HL-60 (cell line): ENCODE measurements at regions not wholly inside any gene's neighbourhood (a gene's known extent, or its start where the extent isn't known, plus 50 kb on each side); places are given as distances from the start of the nearest gene placed in this dataset.

Experiments used
- DNase-seq, 2 experiments: peaks; one replicate each; pipeline ENCODE4 v3.0.0-alpha.2; 2010 to 2020; ENCODE audit warnings: low read depth in 1 of 2, low spot score in 1 of 2
- H3K27ac ChIP-seq: fragments of 250-450 bp; sonication (Bioruptor Pico); replicated peaks from 2 replicates; pipeline ENCODE4 v1.5.1; 2020; ENCODE audit warnings: mild to moderate bottlenecking, moderate library complexity
- H3K27me3 ChIP-seq: fragments of 250-450 bp; sonication (Bioruptor Pico); 2 replicates; pipeline ENCODE4 v1.5.1; 2021; ENCODE audit warnings: mild to moderate bottlenecking, moderate library complexity; ENCODE audit not compliant: insufficient read depth, poor library complexity, severe bottlenecking
- H3K4me3 ChIP-seq: replicated peaks from 2 replicates; pipeline ENCODE4 v1.5.1; 2011; ENCODE audit warnings: mild to moderate bottlenecking, control low read depth, low read length; ENCODE audit not compliant: insufficient read depth
- GABPA ChIP-seq: IDR thresholded peaks from 2 replicates; pipeline ENCODE4 v1.6.1; 2012; ENCODE audit warnings: low read depth
- POLR2AphosphoS5 ChIP-seq: IDR thresholded peaks from 2 replicates; pipeline ENCODE4 v1.6.1; 2012; ENCODE audit warnings: low read depth
- SPI1 ChIP-seq: IDR thresholded peaks from 2 replicates; pipeline ENCODE4 v1.6.1; 2012; ENCODE audit warnings: low read depth, mild to moderate bottlenecking, borderline replicate concordance
- TF ChIP-seq, protein P1 (sequence below): IDR thresholded peaks from 2 replicates; pipeline ENCODE4 v1.6.1; 2012; ENCODE audit warnings: low read depth; ENCODE audit not compliant: insufficient replicate concordance
- TF ChIP-seq, protein P2 (sequence below): IDR thresholded peaks from one replicate; pipeline ENCODE4 v1.5.1; 2011; ENCODE audit warnings: low read length, control low read depth, inconsistent platforms; ENCODE audit not compliant: insufficient read depth

DNA sequence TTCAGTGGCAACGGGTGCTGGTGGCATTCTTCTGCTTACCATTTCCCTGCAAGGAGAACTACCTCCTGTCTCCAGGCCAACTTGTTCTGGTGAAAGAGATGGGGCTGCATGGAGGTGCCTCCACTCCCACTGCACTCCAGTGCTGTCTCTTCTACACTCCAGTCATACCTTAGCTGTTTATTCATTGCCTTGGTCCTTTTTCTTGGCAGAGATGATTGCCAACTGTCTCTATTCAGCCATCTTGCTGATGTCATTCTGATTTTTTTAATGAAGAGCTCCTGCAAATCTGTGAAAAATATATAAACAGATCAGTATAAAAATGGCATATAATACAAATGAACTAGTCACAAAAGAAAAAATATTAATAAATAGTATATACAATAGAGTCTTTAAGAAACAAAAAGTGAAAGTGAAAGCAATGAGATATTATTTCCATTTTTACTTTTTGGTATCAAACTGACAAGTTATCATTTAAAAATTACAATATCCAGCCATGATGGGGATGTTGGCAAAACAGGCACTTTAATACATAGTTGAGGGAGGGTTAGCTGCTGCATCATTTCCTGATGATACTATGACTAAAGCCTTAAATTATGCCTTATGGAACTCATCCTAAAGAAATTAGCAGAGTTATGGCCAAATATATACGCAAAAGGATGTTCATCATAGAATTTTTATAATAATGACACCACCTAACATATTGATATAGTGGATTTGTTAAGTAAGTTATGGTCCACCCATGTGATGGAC lies 109.4 kb downstream of the CARTPT start:
- H3K27ac ChIP-seq, result no peak overlapping the region
- TF ChIP-seq, protein P1, sequence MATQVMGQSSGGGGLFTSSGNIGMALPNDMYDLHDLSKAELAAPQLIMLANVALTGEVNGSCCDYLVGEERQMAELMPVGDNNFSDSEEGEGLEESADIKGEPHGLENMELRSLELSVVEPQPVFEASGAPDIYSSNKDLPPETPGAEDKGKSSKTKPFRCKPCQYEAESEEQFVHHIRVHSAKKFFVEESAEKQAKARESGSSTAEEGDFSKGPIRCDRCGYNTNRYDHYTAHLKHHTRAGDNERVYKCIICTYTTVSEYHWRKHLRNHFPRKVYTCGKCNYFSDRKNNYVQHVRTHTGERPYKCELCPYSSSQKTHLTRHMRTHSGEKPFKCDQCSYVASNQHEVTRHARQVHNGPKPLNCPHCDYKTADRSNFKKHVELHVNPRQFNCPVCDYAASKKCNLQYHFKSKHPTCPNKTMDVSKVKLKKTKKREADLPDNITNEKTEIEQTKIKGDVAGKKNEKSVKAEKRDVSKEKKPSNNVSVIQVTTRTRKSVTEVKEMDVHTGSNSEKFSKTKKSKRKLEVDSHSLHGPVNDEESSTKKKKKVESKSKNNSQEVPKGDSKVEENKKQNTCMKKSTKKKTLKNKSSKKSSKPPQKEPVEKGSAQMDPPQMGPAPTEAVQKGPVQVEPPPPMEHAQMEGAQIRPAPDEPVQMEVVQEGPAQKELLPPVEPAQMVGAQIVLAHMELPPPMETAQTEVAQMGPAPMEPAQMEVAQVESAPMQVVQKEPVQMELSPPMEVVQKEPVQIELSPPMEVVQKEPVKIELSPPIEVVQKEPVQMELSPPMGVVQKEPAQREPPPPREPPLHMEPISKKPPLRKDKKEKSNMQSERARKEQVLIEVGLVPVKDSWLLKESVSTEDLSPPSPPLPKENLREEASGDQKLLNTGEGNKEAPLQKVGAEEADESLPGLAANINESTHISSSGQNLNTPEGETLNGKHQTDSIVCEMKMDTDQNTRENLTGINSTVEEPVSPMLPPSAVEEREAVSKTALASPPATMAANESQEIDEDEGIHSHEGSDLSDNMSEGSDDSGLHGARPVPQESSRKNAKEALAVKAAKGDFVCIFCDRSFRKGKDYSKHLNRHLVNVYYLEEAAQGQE, result no peak
- TF ChIP-seq SPI1 (no peak), POLR2AphosphoS5 (no peak), GABPA (no peak)
- TF ChIP-seq, protein P2, sequence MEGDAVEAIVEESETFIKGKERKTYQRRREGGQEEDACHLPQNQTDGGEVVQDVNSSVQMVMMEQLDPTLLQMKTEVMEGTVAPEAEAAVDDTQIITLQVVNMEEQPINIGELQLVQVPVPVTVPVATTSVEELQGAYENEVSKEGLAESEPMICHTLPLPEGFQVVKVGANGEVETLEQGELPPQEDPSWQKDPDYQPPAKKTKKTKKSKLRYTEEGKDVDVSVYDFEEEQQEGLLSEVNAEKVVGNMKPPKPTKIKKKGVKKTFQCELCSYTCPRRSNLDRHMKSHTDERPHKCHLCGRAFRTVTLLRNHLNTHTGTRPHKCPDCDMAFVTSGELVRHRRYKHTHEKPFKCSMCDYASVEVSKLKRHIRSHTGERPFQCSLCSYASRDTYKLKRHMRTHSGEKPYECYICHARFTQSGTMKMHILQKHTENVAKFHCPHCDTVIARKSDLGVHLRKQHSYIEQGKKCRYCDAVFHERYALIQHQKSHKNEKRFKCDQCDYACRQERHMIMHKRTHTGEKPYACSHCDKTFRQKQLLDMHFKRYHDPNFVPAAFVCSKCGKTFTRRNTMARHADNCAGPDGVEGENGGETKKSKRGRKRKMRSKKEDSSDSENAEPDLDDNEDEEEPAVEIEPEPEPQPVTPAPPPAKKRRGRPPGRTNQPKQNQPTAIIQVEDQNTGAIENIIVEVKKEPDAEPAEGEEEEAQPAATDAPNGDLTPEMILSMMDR, result no peak
- no peak for DNase-seq
- no peaks in the 10 kb centered on the region for H3K27me3 ChIP-seq
- H3K4me3 ChIP-seq, result no peak overlapping the region

DNA sequence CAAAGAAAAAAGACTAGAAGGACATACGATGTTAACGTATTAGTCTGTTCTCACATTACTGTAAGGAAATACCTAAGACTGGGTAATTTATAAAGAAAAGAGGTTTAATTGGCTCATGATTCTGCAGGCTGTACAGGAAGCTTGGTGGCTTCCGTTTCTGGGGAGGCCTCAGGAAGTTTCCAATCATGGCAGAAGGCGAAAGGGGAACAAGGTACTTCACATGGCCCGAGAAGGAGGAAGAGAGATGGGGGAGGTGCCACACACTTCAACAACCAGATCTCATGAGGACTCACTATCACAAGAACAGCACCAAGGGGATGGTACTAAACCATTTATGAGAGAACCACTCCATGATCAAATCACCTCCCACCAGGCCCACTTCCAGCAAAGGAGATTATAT lies 110.1 kb downstream of the CARTPT start:
- peak; percentile 50 to 52 for DNase-seq
- no peak for TF ChIP-seq SPI1
- TF ChIP-seq, protein P1, result no peak
- no peak for TF ChIP-seq POLR2AphosphoS5
- TF ChIP-seq GABPA, result no peak
- TF ChIP-seq, protein P2, result no peak
- H3K27me3 ChIP-seq, result no peaks in the 10 kb centered on the region
- H3K4me3 ChIP-seq, result no peak overlapping the region
- H3K27ac ChIP-seq, result no peak overlapping the region

DNA sequence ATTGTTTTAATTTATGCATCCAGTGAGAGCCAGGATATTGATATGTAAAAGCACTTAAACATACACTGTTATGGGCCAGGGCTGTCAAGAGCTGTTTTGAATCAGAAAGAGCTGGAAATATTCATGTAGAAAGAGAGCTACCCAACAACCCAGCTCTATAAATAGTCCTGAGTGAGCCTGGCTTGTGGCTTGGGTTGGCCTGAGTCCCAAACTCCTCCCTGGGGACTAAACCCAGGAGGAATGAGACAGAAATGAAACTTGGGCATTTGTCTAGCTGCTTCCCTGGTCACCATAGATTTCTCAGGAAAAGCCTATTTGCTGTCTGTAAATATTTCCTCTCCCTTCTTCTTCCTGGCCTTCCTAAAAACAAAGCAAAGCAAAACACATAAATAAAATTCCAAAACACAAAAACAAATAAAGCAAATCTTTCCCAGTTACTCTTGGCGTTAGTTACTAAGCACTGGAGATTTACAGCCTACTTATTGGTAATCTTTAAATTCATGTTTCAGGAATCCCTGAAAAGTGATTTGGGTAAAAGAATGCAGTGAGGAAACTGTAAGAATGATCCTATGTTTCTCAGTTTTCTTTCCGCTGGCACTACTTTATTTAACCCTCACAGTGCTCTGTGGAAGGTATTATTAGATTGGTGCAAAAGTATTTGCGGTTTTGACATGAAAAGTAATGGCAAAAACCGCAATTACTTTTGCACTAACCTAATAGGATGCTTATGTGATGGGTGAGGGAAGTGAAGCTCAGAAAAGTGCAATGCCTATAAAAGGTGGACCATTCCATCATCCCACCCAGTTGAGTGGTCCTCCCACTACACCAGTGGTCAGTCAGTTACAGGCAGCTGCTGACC lies 111.8 kb downstream of the CARTPT start:
- H3K27me3 ChIP-seq, result no peaks in the 10 kb centered on the region
- no peak for DNase-seq
- H3K27ac ChIP-seq, result no peak overlapping the region
- TF ChIP-seq, protein P2, result no peak
- no peak for TF ChIP-seq GABPA
- no peak for TF ChIP-seq POLR2AphosphoS5
- H3K4me3 ChIP-seq, result no peak overlapping the region
